NK-92 treated with Interleukin-12 subunit alpha and Interleukin-12 subunit beta, amount 100 ng/mL, for 24 hours (cell line): ENCODE measurements at regions not wholly inside any gene's neighbourhood (a gene's known extent, or its start where the extent isn't known, plus 50 kb on each side); places are given as distances from the start of the nearest gene placed in this dataset.

Experiments
- DNase-seq: peaks from one replicate; lab custom pipeline; 2025; lab: John Stamatoyannopoulos, UW

DNA sequence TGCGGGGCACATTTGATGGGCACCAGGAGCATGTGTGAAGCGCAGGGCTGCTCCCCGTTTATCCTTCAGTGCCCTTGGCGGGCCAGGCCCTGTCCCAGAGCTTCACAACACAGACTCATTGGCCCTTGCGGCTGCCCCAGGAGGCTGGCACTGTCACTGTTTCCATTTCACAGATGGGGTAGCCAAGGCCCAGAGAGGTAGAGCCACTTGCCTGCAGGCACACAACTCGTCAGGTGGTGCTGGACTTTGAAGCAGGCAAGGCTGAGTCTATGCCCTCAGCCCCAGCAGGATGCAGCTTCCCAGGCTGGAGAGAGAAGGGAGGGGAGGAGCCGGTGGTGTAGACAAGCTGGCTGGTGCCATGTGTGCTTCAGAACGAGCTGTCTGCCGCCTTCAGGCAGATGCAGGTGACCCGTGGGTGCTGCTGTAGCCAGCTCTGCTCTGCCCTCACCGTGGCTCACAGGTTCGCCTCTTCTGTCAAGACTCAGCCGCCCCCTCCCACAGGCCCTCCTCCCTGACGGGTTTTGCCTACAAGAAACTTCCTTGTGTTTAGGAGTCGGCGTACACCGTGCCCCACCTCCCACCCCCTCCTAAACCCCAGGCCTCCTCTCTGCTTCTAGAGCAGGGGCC is 232.3 kb upstream of the CIBAR2 start:
- DNase-seq = no peak

DNA sequence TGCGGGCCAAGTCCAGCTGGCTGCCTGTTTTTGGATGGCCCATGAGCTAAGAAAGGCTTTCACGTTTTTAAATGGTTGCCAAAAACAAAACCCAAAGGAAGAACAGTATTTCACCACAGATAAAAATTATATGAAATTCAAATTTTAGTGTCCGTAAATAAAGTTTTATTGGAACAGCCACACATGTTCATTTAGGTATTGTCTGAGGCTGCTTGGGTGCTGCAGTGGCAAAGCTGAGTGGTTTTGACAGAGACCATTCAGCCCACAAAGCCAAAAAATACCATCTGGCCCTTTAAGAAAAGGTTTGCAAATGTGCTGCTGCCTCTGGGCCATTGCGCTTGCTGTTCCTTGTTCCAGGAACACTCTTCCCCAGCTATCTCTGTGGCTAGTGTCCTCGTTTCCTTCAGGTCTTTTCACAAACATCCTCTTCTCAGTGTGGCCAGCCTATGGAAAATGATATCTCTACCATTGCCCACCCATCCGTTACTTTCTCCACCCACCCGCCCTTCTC is 232.9 kb upstream of the CIBAR2 start:
- no peak for DNase-seq

DNA sequence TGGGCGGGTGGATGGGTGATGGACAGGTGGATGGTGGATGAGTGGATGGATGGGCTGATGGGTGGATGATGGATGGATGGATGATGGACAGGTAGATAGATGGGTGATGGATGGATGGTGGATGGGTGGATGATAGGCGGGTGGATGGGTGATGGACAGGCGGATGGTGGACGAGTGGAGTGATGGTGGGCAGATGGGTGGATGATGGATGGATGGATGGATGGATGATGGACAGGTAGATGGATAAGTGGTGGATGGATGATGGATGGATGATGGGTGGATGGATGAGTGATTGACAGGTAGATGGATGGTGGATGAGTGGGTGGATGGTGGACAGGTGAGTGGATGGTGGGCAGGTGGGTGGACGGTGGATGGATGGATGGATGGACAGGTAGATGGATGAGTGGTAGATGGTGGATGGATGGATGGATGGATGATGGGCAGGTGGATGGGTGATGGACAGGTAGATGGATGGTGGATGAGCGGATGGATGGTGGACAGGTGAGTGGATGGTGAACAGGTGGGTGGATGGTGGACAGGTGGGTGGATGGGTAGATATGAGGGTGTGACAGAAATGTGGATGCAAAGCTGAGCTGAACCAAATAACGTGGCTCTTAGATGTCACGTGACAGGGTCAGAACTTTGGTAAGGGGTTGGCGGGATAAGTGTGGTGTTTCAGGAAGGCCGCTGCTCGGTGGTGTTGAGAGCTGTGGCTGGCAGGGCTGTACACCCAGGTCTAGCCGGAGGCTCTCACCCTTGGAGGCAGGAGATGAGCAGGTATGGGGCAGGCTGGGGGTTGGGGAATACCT is 234.3 kb upstream of the CIBAR2 start:
- no peak for DNase-seq

DNA sequence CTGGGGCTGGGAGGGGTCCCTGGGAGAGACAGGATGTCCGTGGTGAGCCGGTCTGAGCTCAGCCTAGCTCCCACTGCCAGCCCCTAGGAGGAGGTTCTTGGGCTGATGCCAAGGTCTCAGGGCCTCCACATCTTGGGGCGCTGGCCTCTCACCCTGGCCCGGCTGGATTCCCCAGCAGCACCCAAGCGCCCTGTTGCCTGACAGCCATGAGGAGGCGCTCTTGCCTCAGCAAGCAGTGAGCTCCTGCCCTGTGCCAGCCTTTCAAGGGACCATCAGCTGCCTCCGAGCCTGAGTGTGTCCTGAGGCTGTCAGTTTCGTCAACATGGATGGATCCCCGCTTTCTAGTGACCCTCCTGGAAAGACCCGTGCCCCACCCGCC is 234.9 kb upstream of the CIBAR2 start:
- no peak for DNase-seq

DNA sequence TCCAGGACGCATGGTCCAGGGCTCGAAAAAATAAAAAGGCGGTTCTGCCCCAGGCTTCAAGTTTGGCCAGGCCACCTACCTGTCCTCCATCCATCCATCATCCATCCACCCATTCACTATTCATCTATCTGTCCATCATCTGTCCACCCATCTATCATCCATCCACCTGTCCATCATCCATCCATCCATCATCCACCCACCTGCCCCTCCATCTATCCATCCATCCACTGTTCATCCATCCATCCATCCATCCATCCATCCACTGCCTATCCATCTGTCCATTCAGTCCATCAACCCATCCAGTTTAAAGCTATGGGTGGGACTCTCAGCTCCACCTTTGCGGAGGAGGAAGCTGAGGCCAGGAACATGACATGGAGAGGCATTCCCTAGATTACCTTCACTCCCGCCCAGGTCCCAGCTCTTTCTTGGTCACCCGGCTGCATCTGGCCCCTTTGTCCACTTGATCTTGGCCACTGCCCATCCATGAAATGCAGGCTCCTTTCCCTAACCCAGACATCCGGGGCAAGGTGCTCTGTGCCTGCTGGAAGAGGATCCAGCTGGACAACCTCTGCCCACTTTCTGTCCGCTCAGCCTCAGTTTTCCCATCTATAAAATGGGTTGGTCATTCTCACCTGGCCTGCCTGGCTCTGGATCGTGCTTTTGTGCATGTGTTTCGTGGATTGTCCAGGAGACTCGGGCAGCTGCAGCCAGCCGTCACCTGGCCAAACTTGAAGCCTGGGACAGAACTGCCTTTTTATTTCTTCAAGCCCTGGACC is 236.0 kb upstream of the CIBAR2 start:
- no peak for DNase-seq

DNA sequence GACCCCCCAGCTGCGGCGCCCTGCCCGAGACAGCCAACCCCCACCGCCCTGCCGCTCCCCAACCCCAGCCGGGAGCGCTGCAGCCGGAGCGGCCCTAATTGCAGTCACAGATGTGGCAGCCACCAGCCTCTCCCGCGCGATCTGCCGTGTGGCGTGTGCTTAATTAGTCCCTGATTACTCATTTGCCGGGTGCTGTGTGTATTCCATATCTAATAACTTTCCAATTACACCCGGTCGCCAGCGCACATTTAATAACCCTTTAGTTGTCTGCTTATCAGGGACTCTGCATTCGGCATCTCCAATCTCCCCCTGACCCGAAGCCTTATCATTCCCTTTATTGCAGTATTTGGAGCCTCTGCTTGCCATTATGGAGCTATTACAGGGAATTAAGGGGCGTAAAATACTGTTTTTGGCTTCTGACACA is 236.7 kb upstream of the CIBAR2 start:
- no peak for DNase-seq

DNA sequence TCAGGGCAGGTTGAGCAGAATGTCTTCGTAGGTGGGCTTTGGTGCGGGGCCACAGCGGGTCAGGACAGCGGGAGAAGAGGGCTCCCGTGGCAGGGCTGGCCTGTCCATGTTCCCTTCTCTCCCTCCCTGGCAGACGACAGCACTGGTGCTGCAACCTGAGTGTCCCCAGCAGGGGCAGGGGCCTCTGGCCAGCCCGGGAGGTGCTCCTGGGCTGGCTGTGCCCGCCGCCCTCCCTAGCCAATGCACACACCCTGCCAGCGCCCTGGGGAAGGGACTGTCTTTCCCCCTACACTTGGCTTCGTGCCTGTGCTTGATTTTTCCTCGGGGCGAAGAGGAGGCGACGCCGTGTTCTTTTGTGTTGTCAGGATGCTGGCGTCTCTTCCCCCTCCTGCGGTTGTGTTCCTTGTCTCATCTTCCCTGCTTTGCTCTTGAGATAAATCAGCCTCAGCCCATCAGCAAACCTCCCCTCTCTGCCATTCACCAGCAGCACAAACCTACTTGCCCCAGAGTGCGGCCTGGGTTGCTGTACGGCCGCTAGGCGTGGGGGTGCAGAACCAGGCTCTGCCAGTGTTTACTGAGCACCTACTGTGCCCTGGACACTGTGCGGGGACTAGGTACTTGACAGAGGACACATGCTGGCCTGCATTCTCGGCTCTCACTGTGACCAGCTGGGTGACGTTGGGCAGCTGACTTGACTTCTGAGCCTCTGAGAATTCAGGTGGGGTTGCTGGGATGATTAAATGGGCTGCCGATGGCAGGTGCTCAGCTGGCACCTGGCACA is 237.3 kb upstream of the CIBAR2 start:
- no peak for DNase-seq

DNA sequence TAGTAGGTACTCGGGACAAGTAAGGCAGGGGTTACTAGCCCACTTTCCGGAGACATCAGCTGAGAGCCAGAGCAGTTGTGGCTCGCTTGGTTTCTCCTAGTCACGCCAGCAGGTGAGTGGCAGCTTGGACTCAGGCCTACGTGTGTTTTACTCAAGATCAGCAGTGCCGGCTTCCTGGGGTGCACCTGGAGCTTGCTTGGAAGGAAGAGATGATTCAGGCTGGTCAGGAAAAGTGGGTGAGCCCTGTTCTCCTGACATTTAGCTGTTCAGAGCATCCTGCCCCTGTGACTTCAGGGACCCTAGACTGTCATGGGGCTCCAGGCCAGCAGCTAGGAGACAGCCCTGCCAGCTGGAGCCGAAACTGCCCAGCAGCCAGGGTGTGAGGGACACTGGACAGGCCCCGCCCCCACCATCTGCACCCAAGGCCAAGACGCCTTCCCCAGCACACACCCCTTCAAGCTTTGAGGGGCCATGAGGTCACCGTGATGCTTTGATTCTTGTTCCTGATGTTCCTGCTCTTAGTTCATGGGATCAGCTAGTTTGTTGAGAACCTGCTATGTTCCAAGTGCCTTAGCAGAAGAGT is 238.0 kb upstream of the CIBAR2 start:
- no peak for DNase-seq

DNA sequence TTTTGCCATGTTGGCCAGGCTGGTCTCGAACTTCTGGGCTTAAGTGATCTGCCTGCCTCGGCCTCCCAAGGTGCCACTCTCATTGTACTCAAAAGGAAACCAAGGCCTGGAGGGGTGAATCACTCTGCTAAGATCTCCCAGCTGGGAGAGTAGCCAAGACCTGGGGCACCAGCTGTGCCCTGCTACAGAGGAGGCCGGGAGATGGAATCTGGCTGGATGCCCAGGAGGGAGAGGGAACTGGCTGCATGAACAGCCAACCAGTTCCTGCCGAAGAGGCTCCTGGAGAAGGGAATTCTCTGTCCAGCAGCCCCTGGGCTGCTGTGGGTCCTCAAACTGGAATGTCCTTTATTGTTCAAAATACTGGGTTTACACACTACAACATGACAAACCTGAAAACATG is 238.7 kb upstream of the CIBAR2 start:
- no peak for DNase-seq

DNA sequence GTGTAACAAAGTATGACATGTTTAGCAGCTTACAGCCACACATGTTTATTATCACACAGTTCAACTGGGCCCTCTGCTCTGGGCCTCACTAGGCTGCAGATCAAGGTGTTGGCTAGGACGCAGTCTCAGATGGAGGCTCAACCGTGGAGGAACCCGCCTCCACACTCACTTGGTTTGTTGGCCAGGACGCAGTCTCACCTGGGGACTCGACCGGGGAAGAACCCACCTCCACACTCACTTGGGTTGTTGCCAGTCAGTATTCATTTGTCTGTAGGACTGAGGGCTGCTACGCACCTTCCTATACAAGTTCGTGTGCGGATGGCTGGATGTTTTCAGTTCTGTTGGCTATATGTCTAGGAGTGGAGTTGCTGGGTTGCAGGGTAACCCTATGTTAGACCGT is 240.7 kb upstream of the CIBAR2 start:
- no peak for DNase-seq

DNA sequence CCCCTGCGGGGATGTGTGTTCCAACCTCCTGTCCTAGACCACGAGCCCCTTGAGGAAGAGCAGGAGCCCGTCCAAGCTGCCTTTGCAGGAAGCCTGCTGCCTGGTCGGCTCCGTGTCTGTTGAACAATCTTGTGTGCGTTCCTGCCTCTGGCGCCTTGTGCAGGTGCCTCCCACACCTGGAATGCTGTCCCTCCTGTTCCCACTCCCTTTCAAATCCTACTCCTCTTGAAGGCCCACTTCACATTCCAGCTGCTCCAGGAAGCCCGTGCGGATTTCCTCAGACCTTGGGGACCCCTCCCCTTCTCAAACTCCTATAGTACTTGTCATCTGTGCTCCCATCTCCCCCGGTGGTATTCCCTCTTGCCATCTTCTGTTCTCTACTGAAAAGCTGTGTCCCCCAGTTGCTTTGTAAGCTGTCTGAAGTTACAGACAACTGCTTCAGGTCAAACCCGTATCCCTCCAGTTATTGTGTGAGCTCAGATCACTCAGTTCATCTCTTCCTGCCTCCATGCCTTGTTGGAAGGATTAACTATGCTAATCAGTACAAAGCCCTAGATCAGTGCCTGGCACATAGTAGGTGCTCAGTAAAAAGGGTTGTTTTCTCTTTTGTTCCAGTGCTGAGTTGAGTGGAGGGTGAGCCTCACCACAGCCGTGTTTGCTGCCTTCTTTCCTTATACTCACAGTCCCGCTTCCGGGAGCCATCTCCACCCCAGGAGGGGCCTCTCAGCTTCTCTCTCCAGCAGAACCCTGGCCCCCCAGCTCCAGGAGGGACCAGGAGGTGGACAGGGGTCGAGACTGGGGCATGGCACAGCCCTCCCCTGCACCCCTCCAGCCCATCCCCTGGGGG is 241.8 kb upstream of the CIBAR2 start:
- no peak for DNase-seq

DNA sequence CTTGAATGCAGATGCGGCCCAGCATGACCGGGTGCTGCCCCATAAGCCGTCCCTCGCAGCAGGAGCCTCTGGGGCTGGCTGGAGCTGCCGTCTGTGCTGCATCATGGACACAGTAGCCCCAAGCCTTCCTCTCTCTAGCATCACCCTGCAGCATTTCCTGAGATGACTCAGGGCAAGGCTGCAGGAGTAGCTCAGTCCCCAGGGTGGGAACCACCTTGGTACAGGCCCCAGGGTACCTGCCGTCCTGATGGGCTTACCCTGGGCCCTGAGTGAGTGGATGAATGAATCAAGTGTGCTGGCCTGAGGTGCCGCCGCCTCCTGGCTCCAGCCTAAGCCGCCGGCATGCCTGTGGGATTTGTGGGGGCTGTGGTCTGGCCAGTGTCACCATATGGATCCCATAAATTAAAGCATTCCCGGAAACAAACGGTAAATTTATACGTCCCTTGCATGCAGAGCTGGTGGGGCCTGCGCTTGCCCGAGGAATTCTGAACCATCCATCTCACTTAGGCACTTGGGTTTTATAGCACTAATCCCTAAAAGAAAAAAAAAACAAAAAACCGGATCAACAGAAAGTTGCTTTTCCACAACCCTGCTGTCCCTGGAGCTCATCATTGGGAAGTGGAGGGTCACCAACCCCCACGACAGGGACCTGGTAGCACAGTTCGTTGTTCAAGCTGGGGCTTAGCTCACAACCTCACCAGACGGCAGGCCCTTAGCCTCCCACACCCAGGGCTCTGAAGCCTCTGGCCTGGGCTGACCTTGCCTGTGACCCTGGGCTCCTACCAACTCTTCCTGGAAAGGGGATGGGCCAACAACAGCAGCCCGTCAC is 242.6 kb upstream of the CIBAR2 start:
- DNase-seq = no peak

DNA sequence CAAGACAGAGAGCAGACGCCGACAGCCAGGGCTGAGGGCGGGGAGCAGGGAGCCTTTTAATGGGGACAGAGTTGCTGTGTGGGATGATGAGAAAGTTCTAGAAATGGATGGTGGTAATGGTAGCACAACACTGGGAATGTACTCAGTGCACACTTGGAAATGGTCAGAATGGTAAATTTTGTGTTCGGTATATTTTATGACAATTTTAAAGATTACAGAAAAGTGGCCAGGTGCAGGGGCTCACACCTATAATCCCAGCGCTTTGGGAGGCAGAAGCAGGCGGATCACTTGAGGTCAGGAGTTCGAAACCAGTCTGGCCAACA is 243.2 kb upstream of the CIBAR2 start:
- no peak for DNase-seq

DNA sequence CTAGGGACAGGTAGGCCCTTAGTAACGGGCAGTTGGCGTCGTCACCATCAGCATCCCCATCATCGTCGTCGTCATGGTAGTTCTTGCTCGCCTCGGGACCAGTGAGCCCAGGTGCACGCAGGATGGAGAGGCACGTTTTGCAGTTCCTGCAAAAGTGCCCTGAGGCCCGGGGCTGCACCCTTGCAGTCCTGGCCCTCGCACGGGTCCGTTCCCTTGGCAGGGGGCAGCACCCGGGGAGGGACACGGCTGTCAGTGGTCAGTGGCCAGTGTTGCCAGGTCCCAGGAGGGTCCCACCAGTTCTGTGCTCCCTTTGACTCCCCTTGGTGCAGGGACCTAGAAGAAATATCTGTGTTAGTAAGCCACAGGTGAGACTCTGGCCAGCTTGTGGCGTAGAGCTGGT is 243.9 kb upstream of the CIBAR2 start:
- no peak for DNase-seq

DNA sequence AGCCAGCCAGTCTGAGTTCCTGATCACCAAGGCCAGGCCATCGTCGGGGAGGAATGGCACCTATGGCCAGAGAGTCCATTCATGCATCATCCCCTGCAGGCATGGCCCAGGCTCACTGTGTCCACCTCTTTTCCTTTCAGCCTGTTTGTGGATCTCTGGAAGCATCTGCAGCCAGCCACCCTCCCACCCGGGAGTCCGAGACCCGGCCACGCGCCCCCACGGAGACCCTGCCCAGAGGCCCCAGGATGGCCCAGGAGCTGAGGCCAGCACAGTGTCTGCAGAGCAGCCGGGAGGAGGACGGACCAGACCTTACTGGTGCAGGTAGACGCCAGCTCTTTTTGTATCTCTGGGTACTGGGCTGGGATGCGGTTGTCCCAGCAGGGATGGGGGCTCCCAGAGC is 245.1 kb upstream of the CIBAR2 start:
- DNase-seq = no peak

DNA sequence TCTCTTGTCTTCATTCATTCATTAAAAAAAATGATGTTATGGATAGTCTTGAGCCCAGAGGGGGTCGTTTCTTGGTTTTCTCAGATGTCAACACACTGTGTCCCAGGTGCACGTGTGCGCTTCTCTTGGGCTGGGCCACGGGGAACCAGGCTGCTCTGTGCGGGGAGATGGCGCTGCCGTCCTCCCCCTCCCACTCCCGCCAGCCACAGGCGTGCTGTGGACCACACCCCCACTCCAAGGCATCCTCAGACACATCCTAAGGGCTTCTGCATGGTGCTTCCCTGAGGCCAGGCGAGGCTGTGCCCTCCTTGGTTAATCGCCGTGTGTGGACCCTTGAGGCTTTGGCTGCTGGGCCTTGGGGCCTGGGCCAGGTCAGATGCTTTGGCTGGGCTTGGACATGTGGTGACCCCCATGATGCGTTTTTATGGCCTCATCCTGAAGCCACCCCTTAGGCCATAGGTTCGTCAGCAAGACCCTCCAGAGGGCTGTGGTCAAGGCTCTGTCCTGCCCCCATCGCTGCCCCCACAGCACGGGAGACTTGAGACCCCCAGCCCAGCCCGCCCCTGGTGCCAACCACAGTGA is 245.7 kb upstream of the CIBAR2 start:
- DNase-seq = no peak

DNA sequence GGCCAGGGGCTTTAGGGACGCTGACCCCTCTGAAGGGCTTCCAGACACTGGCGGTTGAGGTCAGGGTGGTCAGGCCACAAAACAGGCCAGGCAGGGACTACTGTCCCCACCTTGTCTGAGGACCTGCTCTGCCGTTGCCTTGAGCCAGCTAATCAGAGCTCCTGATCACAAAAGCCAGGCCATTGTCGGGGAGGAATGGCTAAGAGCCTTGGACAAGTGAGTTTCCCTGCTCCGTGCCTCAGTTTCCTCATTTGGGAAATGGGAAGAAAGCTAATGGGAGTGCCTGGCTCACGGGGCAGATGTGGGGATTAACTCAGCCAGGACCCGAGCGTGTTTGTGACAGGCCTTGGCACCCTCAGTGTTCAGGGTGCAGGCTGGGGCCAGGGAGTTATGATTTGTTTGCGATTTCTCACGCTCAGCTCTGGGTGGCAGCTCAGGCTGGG is 246.5 kb upstream of the CIBAR2 start:
- DNase-seq = no peak

DNA sequence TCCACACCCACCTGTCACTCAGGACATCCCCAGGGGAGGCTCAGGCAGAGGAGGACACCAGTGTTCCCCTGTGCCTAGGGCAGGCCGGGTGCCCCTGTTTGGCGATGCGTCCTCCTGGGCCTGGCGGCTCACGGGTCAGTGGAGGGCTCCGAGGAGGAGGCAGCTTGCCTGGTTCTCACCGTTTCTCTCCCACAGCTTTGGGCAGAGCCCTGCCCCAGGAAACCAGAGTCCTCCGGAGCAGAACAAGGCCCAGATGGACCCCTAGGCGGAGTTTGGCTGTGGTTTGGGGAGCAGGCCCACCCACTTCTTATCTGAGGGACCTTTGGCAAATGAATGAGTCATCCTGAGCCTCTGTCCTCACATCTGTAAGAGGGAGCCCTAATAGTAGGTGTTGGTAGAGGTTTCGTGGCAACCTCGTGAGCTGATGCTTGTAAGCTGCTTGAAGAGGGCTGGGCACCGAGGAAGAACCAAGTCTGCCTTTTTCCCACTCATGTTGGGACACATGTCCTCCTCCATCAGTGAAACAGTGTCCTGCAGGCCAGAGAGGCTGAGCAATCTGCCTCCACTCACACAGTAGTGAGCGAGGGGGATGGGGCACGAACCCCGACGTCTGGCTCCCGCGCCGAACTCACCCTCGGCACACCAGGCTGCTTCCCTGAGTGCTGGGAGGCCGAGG is 247.0 kb upstream of the CIBAR2 start:
- DNase-seq = no peak
